ENCODE measurements at regions not wholly inside any gene's neighbourhood (a gene's known extent, or its start where the extent isn't known, plus 50 kb on each side); places are given as distances from the start of the nearest gene placed in this dataset.

GRCh38 chr2:155701721-155702120, 630.8 kb downstream of the NR4A2 start:
- no peak overlapping the region for H2BK120ac ChIP-seq (replicated peaks; ENCODE audit: low read depth, low read length)
- H2BK5ac ChIP-seq (ENCODE audit: low read depth, low read length): no peak overlapping the region
- no peak overlapping the region for H3K9ac ChIP-seq (replicated peaks in 1 of 4; ENCODE audit: extremely low read depth in 1 of 4, low read depth in 3 of 4, low read length in 3 of 4)
- 96% methylated on average over 1 of the region's 1 CpG; no CpG with 5 or more reads in 1 of the 2 experiments for WGBS, 2 experiments (ENCODE audit: extremely low coverage in 1 of 2, insufficient coverage in 1 of 2, insufficient read length in 1 of 2, insufficient replicate concordance in 2 of 2, low coverage in 1 of 2, low lambda C conversion rate in 2 of 2, missing lambda C conversion rate in 1 of 2)
- H2BK20ac ChIP-seq (ENCODE audit: low read length): no peak overlapping the region
- H2AFZ ChIP-seq (ENCODE audit: low read length): peak overlapping the region; percentile 50; the same call in 1 of the 2 replicates
- no peak for FAIRE-seq
- no peaks in the 10 kb centered on the region for H3K36me3 ChIP-seq (ENCODE audit: control insufficient read depth in 2 of 4, insufficient read depth in 4 of 4, low read length in 3 of 4)
- H3K9me3 ChIP-seq (ENCODE audit: insufficient read depth in 2 of 2, low read depth in 1 of 2, low read length in 1 of 2): no peaks in the 10 kb centered on the region
- H4K5ac ChIP-seq (ENCODE audit: insufficient read length, low read depth, low read length): no peak overlapping the region
- no peak for DNase-seq (ENCODE audit: low read depth in 1 of 2, low spot score in 2 of 2)
- H4K8ac ChIP-seq (ENCODE audit: extremely low read depth, insufficient read depth, low read length): no peak overlapping the region
- H3K4ac ChIP-seq (replicated peaks; ENCODE audit: insufficient read length, low read depth, low read length): no peak overlapping the region
- no peaks in the 10 kb centered on the region for H3K79me2 ChIP-seq (ENCODE audit: control insufficient read depth in 1 of 2, insufficient read depth in 2 of 2, low read length in 2 of 2)
- no peak overlapping the region for H2BK12ac ChIP-seq (ENCODE audit: low read depth, low read length)
- no peak overlapping the region for H3K18ac ChIP-seq (ENCODE audit: extremely low read depth, low read length)
- no peak overlapping the region for H3K4me2 ChIP-seq (ENCODE audit: insufficient read depth in 1 of 2, low read depth in 2 of 2, low read length in 2 of 2)
- H3K56ac ChIP-seq (replicated peaks; ENCODE audit: insufficient read length, low read depth, low read length): no peak overlapping the region
- no peaks in the 10 kb centered on the region for H3K23me2 ChIP-seq (ENCODE audit: low read depth, low read length)
- H3K23ac ChIP-seq (ENCODE audit: insufficient read length): no peak overlapping the region
- no peak overlapping the region for H3K4me3 ChIP-seq (ENCODE audit: extremely low read depth in 1 of 4, insufficient read depth in 2 of 4, low read depth in 3 of 4, low read length in 4 of 4)
- no peaks in the 10 kb centered on the region for H3K4me1 ChIP-seq (replicated peaks in 1 of 4; ENCODE audit: control insufficient read depth in 3 of 4, insufficient read depth in 4 of 4, low read length in 3 of 4)
- H4K91ac ChIP-seq (replicated peaks; ENCODE audit: insufficient read length, low read length): no peak overlapping the region
- ChIA-PET CTCF (ENCODE audit: partially characterized antibody) (interaction anchor here (1.0 to 2.5 kb wide), 3 partner anchors 10 to 325 kb away, joined by 4 to 8 read pairs (median 5); no protein-coding TSS in a partner anchor), POLR2A (ENCODE audit: partially characterized antibody) (no interaction called here)
- H3K14ac ChIP-seq (ENCODE audit: insufficient read length): no peak overlapping the region
- no peak overlapping the region for H2BK15ac ChIP-seq (ENCODE audit: low read length)
- H4K20me1 ChIP-seq (replicated peaks in 1 of 2; ENCODE audit: control insufficient read depth in 1 of 2, insufficient read depth in 2 of 2, low read length in 2 of 2): no peaks in the 10 kb centered on the region
- peaks cover 0 to 2% (median 0%) of the 10 kb centered on the region in 4 experiments; a peak in 1 of 7 replicates for H3K27me3 ChIP-seq (replicated peaks in 1 of 4; ENCODE audit: control insufficient read depth in 3 of 4, extremely low read depth in 1 of 4, insufficient read depth in 3 of 4, low read length in 3 of 4)
- no peak overlapping the region for H2AK5ac ChIP-seq (ENCODE audit: low read depth, low read length)
- H3K27ac ChIP-seq (ENCODE audit: low read depth, low read length): no peak overlapping the region
- no peaks in the 10 kb centered on the region for H3K79me1 ChIP-seq (ENCODE audit: low read depth, low read length)
- TF ChIP-seq, protein P1, sequence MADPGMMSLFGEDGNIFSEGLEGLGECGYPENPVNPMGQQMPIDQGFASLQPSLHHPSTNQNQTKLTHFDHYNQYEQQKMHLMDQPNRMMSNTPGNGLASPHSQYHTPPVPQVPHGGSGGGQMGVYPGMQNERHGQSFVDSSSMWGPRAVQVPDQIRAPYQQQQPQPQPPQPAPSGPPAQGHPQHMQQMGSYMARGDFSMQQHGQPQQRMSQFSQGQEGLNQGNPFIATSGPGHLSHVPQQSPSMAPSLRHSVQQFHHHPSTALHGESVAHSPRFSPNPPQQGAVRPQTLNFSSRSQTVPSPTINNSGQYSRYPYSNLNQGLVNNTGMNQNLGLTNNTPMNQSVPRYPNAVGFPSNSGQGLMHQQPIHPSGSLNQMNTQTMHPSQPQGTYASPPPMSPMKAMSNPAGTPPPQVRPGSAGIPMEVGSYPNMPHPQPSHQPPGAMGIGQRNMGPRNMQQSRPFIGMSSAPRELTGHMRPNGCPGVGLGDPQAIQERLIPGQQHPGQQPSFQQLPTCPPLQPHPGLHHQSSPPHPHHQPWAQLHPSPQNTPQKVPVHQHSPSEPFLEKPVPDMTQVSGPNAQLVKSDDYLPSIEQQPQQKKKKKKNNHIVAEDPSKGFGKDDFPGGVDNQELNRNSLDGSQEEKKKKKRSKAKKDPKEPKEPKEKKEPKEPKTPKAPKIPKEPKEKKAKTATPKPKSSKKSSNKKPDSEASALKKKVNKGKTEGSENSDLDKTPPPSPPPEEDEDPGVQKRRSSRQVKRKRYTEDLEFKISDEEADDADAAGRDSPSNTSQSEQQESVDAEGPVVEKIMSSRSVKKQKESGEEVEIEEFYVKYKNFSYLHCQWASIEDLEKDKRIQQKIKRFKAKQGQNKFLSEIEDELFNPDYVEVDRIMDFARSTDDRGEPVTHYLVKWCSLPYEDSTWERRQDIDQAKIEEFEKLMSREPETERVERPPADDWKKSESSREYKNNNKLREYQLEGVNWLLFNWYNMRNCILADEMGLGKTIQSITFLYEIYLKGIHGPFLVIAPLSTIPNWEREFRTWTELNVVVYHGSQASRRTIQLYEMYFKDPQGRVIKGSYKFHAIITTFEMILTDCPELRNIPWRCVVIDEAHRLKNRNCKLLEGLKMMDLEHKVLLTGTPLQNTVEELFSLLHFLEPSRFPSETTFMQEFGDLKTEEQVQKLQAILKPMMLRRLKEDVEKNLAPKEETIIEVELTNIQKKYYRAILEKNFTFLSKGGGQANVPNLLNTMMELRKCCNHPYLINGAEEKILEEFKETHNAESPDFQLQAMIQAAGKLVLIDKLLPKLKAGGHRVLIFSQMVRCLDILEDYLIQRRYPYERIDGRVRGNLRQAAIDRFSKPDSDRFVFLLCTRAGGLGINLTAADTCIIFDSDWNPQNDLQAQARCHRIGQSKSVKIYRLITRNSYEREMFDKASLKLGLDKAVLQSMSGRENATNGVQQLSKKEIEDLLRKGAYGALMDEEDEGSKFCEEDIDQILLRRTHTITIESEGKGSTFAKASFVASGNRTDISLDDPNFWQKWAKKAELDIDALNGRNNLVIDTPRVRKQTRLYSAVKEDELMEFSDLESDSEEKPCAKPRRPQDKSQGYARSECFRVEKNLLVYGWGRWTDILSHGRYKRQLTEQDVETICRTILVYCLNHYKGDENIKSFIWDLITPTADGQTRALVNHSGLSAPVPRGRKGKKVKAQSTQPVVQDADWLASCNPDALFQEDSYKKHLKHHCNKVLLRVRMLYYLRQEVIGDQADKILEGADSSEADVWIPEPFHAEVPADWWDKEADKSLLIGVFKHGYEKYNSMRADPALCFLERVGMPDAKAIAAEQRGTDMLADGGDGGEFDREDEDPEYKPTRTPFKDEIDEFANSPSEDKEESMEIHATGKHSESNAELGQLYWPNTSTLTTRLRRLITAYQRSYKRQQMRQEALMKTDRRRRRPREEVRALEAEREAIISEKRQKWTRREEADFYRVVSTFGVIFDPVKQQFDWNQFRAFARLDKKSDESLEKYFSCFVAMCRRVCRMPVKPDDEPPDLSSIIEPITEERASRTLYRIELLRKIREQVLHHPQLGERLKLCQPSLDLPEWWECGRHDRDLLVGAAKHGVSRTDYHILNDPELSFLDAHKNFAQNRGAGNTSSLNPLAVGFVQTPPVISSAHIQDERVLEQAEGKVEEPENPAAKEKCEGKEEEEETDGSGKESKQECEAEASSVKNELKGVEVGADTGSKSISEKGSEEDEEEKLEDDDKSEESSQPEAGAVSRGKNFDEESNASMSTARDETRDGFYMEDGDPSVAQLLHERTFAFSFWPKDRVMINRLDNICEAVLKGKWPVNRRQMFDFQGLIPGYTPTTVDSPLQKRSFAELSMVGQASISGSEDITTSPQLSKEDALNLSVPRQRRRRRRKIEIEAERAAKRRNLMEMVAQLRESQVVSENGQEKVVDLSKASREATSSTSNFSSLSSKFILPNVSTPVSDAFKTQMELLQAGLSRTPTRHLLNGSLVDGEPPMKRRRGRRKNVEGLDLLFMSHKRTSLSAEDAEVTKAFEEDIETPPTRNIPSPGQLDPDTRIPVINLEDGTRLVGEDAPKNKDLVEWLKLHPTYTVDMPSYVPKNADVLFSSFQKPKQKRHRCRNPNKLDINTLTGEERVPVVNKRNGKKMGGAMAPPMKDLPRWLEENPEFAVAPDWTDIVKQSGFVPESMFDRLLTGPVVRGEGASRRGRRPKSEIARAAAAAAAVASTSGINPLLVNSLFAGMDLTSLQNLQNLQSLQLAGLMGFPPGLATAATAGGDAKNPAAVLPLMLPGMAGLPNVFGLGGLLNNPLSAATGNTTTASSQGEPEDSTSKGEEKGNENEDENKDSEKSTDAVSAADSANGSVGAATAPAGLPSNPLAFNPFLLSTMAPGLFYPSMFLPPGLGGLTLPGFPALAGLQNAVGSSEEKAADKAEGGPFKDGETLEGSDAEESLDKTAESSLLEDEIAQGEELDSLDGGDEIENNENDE (IDR thresholded peaks at IDR 0.05; ENCODE audit: insufficient replicate concordance, low read length): no peak

All from H1 (cell line).